ENCODE measurements at regions not wholly inside any gene's neighbourhood (a gene's known extent, or its start where the extent isn't known, plus 50 kb on each side); places are given as distances from the start of the nearest gene placed in this dataset.

- Mint-ChIP-seq H3K4me3 (no peak overlapping the region), H3K27me3 (no peaks in the 10 kb centered on the region), H3K4me1 (ENCODE audit: low read depth) (peaks cover 32% of the 10 kb centered on the region), H3K36me3 (ENCODE audit: low read depth) (no peaks in the 10 kb centered on the region), H3K27ac (no peak overlapping the region), H3K9me3 (no peaks in the 10 kb centered on the region)
- intact Hi-C loops (cut with micrococcal nuclease) = loop anchor here (10.0 kb wide), 1 partner anchor 159 kb away; no protein-coding TSS in a partner anchor
Measured at GRCh38 chr20:53755733-53756531, 162.3 kb upstream of the ZNF217 start.

GRCh38 chr20:53753880-53754459, 160.3 kb upstream of the ZNF217 start:
- Mint-ChIP-seq H3K27ac (peak overlapping the region; percentile 74), H3K36me3 (ENCODE audit: low read depth) (no peaks in the 10 kb centered on the region), H3K27me3 (no peaks in the 10 kb centered on the region), H3K9me3 (no peaks in the 10 kb centered on the region), H3K4me3 (no peak overlapping the region), H3K4me1 (ENCODE audit: low read depth) (peaks cover 38% of the 10 kb centered on the region)
- intact Hi-C loops (cut with micrococcal nuclease) = loop anchor here (10.0 kb wide), 1 partner anchor 161 kb away; no protein-coding TSS in a partner anchor

GRCh38 chr20:53752971-53753879, 159.6 kb upstream of the ZNF217 start:
- intact Hi-C loops (cut with micrococcal nuclease) = loop anchor here (10.0 kb wide), 1 partner anchor 162 kb away; no protein-coding TSS in a partner anchor
- Mint-ChIP-seq H3K9me3 (no peaks in the 10 kb centered on the region), H3K27ac (peak overlapping the region; percentile 74), H3K27me3 (no peaks in the 10 kb centered on the region), H3K4me3 (no peak overlapping the region), H3K4me1 (ENCODE audit: low read depth) (peaks cover 43% of the 10 kb centered on the region), H3K36me3 (ENCODE audit: low read depth) (no peaks in the 10 kb centered on the region)

- peaks cover 43% of the 10 kb centered on the region for H3K4me1 Mint-ChIP-seq (ENCODE audit: low read depth)
- H3K9me3 Mint-ChIP-seq = no peaks in the 10 kb centered on the region
- H3K4me3 Mint-ChIP-seq = no peak overlapping the region
- no peaks in the 10 kb centered on the region for H3K27me3 Mint-ChIP-seq
- H3K27ac Mint-ChIP-seq = no peak overlapping the region
- intact Hi-C loops (cut with micrococcal nuclease) = loop anchor here (10.0 kb wide), 1 partner anchor 162 kb away; no protein-coding TSS in a partner anchor
- no peaks in the 10 kb centered on the region for H3K36me3 Mint-ChIP-seq (ENCODE audit: low read depth)
Measured at GRCh38 chr20:53752583-53752970, 158.9 kb upstream of the ZNF217 start.

GRCh38 chr20:53751620-53752318, 158.1 kb upstream of the ZNF217 start:
- Mint-ChIP-seq H3K27me3 (no peaks in the 10 kb centered on the region), H3K36me3 (ENCODE audit: low read depth) (no peaks in the 10 kb centered on the region), H3K4me1 (ENCODE audit: low read depth) (peaks cover 43% of the 10 kb centered on the region), H3K9me3 (no peaks in the 10 kb centered on the region), H3K4me3 (no peak overlapping the region), H3K27ac (peak overlapping the region; percentile 82)
- intact Hi-C loops (cut with micrococcal nuclease) = loop anchor here (10.0 kb wide), 1 partner anchor 163 kb away; no protein-coding TSS in a partner anchor

GRCh38 chr20:53750827-53751619, 157.4 kb upstream of the ZNF217 start:
- Mint-ChIP-seq H3K9me3 (no peaks in the 10 kb centered on the region), H3K4me3 (no peak overlapping the region), H3K27ac (peak overlapping the region; percentile 82), H3K36me3 (ENCODE audit: low read depth) (no peaks in the 10 kb centered on the region), H3K4me1 (ENCODE audit: low read depth) (peaks cover 43% of the 10 kb centered on the region), H3K27me3 (no peaks in the 10 kb centered on the region)
- intact Hi-C loops (cut with micrococcal nuclease) = loop anchor here (10.0 kb wide), 1 partner anchor 164 kb away; no protein-coding TSS in a partner anchor

- no peaks in the 10 kb centered on the region for H3K27me3 Mint-ChIP-seq
- intact Hi-C loops (cut with micrococcal nuclease) = no loop called here
- no peak overlapping the region for H3K27ac Mint-ChIP-seq
- peaks cover 39% of the 10 kb centered on the region for H3K4me1 Mint-ChIP-seq (ENCODE audit: low read depth)
- H3K36me3 Mint-ChIP-seq (ENCODE audit: low read depth) = no peaks in the 10 kb centered on the region
- no peak overlapping the region for H3K4me3 Mint-ChIP-seq
- H3K9me3 Mint-ChIP-seq = no peaks in the 10 kb centered on the region
Measured at GRCh38 chr20:53749499-53749898, 155.9 kb upstream of the ZNF217 start.

GRCh38 chr20:53748821-53749421, 155.3 kb upstream of the ZNF217 start:
- H3K4me1 Mint-ChIP-seq (ENCODE audit: low read depth) = peaks cover 39% of the 10 kb centered on the region

GRCh38 chr20:53748176-53748575, 154.5 kb upstream of the ZNF217 start:
- Mint-ChIP-seq H3K9me3 (no peaks in the 10 kb centered on the region), H3K4me3 (no peak overlapping the region), H3K27ac (no peak overlapping the region), H3K36me3 (ENCODE audit: low read depth) (no peaks in the 10 kb centered on the region), H3K27me3 (no peaks in the 10 kb centered on the region), H3K4me1 (ENCODE audit: low read depth) (peaks cover 41% of the 10 kb centered on the region)
- intact Hi-C loops (cut with micrococcal nuclease) = no loop called here

More at GRCh38 chr20:53748821-53749421, 155.3 kb upstream of the ZNF217 start:
- no peaks in the 10 kb centered on the region for H3K27me3 Mint-ChIP-seq
- H3K36me3 Mint-ChIP-seq (ENCODE audit: low read depth) = no peaks in the 10 kb centered on the region
- no peak overlapping the region for H3K4me3 Mint-ChIP-seq
- no peaks in the 10 kb centered on the region for H3K9me3 Mint-ChIP-seq
- intact Hi-C loops (cut with micrococcal nuclease) = no loop called here
- peak overlapping the region; percentile 46 for H3K27ac Mint-ChIP-seq

- no peaks in the 10 kb centered on the region for H3K36me3 Mint-ChIP-seq (ENCODE audit: low read depth)
- H3K9me3 Mint-ChIP-seq = no peaks in the 10 kb centered on the region
- H3K4me3 Mint-ChIP-seq = no peak overlapping the region
- intact Hi-C loops (cut with micrococcal nuclease) = loop anchor here (5.0 kb wide), 1 partner anchor 36 kb away; no protein-coding TSS in a partner anchor
- H3K27ac Mint-ChIP-seq = no peak overlapping the region
- no peaks in the 10 kb centered on the region for H3K27me3 Mint-ChIP-seq
- H3K4me1 Mint-ChIP-seq (ENCODE audit: low read depth) = peaks cover 48% of the 10 kb centered on the region
Measured at GRCh38 chr20:53743607-53744260, 150.1 kb upstream of the ZNF217 start.

- no peaks in the 10 kb centered on the region for H3K36me3 Mint-ChIP-seq (ENCODE audit: low read depth)
- H3K27ac Mint-ChIP-seq = no peak overlapping the region
- H3K9me3 Mint-ChIP-seq = no peaks in the 10 kb centered on the region
- no peak overlapping the region for H3K4me3 Mint-ChIP-seq
- intact Hi-C loops (cut with micrococcal nuclease) = loop anchor here (5.0 kb wide), 1 partner anchor 35 kb away; no protein-coding TSS in a partner anchor
- peaks cover 51% of the 10 kb centered on the region for H3K4me1 Mint-ChIP-seq (ENCODE audit: low read depth)
- no peaks in the 10 kb centered on the region for H3K27me3 Mint-ChIP-seq
Measured at GRCh38 chr20:53742685-53743081, 149.0 kb upstream of the ZNF217 start.

- Mint-ChIP-seq H3K4me3 (no peak overlapping the region), H3K27me3 (no peaks in the 10 kb centered on the region), H3K9me3 (no peaks in the 10 kb centered on the region), H3K4me1 (ENCODE audit: low read depth) (peaks cover 61% of the 10 kb centered on the region), H3K36me3 (ENCODE audit: low read depth) (no peaks in the 10 kb centered on the region), H3K27ac (no peak overlapping the region)
- intact Hi-C loops (cut with micrococcal nuclease) = loop anchor here (5.0 kb wide), 1 partner anchor 34 kb away; no protein-coding TSS in a partner anchor
Measured at GRCh38 chr20:53741726-53742028, 148.0 kb upstream of the ZNF217 start.
